ENCODE measurements at regions not wholly inside any gene's neighbourhood (a gene's known extent, or its start where the extent isn't known, plus 50 kb on each side); places are given as distances from the start of the nearest gene placed in this dataset.

DNA sequence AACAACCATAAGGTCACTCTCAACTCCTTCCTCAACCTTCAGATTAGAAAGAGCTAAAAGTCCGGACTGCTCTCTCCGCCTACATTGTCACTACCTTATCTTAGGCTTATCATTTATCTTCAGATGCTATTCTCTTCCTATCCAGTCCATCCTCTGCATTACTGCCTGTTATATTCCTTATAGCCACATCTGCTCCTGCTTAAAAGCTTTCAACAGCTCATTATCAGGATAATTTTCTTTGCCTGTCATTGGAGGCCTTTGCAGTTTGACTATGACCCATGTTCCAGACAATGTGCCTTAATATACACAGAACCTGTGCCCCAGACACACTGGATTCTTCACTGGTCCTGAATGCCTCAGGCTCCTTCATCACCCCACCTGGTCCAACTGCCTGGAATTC is 184.1 kb upstream of the SETMAR start:
- TF ChIP-seq POLR2A (IDR thresholded peaks at IDR 0.05; ENCODE audit: low read length) (no peak), GATA1 (IDR thresholded peaks at IDR 0.05; ENCODE audit: low read depth, low read length) (no peak)
